ENCODE measurements at regions not wholly inside any gene's neighbourhood (a gene's known extent, or its start where the extent isn't known, plus 50 kb on each side); places are given as distances from the start of the nearest gene placed in this dataset.

GRCh38 chr5:96264047-96264446, 169.0 kb downstream of the PCSK1 start (continued):
- TF ChIP-seq KLF16 (tag by site-specific recombination; IDR thresholded peaks at IDR 0.05) (no peak), PRDM10 (tag by site-specific recombination; IDR thresholded peaks at IDR 0.05) (no peak), YY1 (tag by site-specific recombination; IDR thresholded peaks at IDR 0.05) (no peak), ZNF175 (tag by site-specific recombination; IDR thresholded peaks at IDR 0.05) (no peak)

GRCh38 chr5:96262105-96262504, 170.9 kb downstream of the PCSK1 start:
- Histone ChIP-seq H3K9me3 (ENCODE audit: control insufficient read depth, insufficient read depth, low read depth, low read length) (no peaks in the 10 kb centered on the region; the same call in 1 of the 2 replicates), H3K27ac (ENCODE audit: extremely low read depth, low read depth, low read length) (no peak overlapping the region), H3K4me3 (ENCODE audit: low read depth, low read length) (no peak overlapping the region), H3K4me1 (ENCODE audit: control insufficient read depth, insufficient read depth, low read length) (no peaks in the 10 kb centered on the region), H3K36me3 (ENCODE audit: control insufficient read depth in 2 of 2, insufficient read depth in 1 of 2, low read length in 2 of 2) (no peaks in the 10 kb centered on the region)
- TF ChIP-seq ZNF692 (tag by site-specific recombination; IDR thresholded peaks at IDR 0.05) (no peak), ZNF138 (tag by site-specific recombination; IDR thresholded peaks at IDR 0.05; ENCODE audit: borderline replicate concordance) (no peak), ZNF280D (tag by site-specific recombination; IDR thresholded peaks at IDR 0.05) (no peak)
- CTCF ChIA-PET: no interaction called here
- POLR2A ChIA-PET: no interaction called here

- H3K36me3 ChIP-seq (ENCODE audit: control insufficient read depth in 2 of 2, insufficient read depth in 1 of 2, low read length in 2 of 2): no peaks in the 10 kb centered on the region
- H3K4me1 ChIP-seq (ENCODE audit: control insufficient read depth, insufficient read depth, low read length): no peaks in the 10 kb centered on the region
- CTCF ChIA-PET: no interaction called here
- no peak overlapping the region for H3K27ac ChIP-seq (ENCODE audit: extremely low read depth, low read depth, low read length)
- H3K4me3 ChIP-seq (ENCODE audit: low read depth, low read length): no peak overlapping the region
- POLR2A ChIA-PET: no interaction called here
- TF ChIP-seq MEIS1 (CRISPR knock-in tag; IDR thresholded peaks at IDR 0.05; ENCODE audit: borderline replicate concordance) (no peak), ZSCAN30 (tag by site-specific recombination; IDR thresholded peaks at IDR 0.05) (no peak), ZNF660 (tag by site-specific recombination; IDR thresholded peaks at IDR 0.05) (no peak)
- no peaks in the 10 kb centered on the region for H3K9me3 ChIP-seq (ENCODE audit: control insufficient read depth, insufficient read depth, low read depth, low read length)
Observed at GRCh38 chr5:96260009-96260408, 173.0 kb downstream of the PCSK1 start.

GRCh38 chr5:96259151-96259772, 173.8 kb downstream of the PCSK1 start:
- ChIA-PET POLR2A (no interaction called here), CTCF (no interaction called here)

More at GRCh38 chr5:96259151-96259772, 173.8 kb downstream of the PCSK1 start:
- Histone ChIP-seq H3K4me1 (ENCODE audit: control insufficient read depth, insufficient read depth, low read length) (no peaks in the 10 kb centered on the region), H3K9me3 (ENCODE audit: control insufficient read depth, insufficient read depth, low read depth, low read length) (no peaks in the 10 kb centered on the region), H3K36me3 (ENCODE audit: control insufficient read depth in 2 of 2, insufficient read depth in 1 of 2, low read length in 2 of 2) (no peaks in the 10 kb centered on the region), H3K4me3 (ENCODE audit: low read depth, low read length) (no peak overlapping the region), H3K27ac (ENCODE audit: extremely low read depth, low read depth, low read length) (no peak overlapping the region)
- TF ChIP-seq ZNF843 (tag by site-specific recombination; IDR thresholded peaks at IDR 0.05) (no peak), ZNF544 (tag by site-specific recombination; IDR thresholded peaks at IDR 0.05) (no peak), ZNF324 (tag by site-specific recombination; IDR thresholded peaks at IDR 0.05) (no peak)
